GM19035 (cell line): ENCODE measurements at regions not wholly inside any gene's neighbourhood (a gene's known extent, or its start where the extent isn't known, plus 50 kb on each side); places are given as distances from the start of the nearest gene placed in this dataset.
A peak's percentile ranks its signal among the peaks of the same experiment; 100 is the strongest.
"Not testable (repeated sequence)": the region's sequence is repeated elsewhere in the genome, so short reads cannot be mapped to it uniquely, and the experiment has no call there.

ENCODE experiments used
- ATAC-seq: cut with Tn5 transposase; IDR thresholded peaks from one replicate; pipeline ENCODE4 v1.9.1; 2021; ENCODE audit not compliant: unreplicated experiment

DNA sequence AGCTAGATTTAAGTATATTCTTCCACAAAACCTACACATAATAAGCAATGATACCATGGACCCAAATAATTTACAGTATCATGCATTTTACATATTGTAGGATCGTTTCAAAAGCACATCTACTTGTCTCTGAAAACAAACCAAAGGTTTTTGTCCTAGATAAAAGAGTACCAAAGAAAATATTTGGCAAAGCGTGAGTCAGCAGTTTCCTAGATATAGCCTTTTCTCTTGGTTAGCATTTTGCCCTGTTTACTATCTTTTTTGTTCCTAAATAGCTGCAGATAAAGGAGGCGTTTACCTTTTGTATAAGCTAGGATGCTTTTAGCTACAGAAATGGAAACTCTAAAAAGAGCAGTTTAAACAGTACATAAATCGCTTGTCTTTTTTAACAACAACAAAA is 305.8 kb upstream of the GULP1 start:
- ATAC-seq, result no peak

- ATAC-seq, result no peak
These were observed 305.1 kb upstream of the GULP1 start for GRCh38 chr2:187986390-187987105.

GRCh38 chr2:187988348-187988747 is 303.3 kb upstream of the GULP1 start:
- peak; percentile 36 for ATAC-seq

GRCh38 chr2:187989925-187990623 is 301.6 kb upstream of the GULP1 start:
- peak; percentile 37 for ATAC-seq

- no peak for ATAC-seq
These were observed 300.3 kb upstream of the GULP1 start for GRCh38 chr2:187991389-187991788.

DNA sequence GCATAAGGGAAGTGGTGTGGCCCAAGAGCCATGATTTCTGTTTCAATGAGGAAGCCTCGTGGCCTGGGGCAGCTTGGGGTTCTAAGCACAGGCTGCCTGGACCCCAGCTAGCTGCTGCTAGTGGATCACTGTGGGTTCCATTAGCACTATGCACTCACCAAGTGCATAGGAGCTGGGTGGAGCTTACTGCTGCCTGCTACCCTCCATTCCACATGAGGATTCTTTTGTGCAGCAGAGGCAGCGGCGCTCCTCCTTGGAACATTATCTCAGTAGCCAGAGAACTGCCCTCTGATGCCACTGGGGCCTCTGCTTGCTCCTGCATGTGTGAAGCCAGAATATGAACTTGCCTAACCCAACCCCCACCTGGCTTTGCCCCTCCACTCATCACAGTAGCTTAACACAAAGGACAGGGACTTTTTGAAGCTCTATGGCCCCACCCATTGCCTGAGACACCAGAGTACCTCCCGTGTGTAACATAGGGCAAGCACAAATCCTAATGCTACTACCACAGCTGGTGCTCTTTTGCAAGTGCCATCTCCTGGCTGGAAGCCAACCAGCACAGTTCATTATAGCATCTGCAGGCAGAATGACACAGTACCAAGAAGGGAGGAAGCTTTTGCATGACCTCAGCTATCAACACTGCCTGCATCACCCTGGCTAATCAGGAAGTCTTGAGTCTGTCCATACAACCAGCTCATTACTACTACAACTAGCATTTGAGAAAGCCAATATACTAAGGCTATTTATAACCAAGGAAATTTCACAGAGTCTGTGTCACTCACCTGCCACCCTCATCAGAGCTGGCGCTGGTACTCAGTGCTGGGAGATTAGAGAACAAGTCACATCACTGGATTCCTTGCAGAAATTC is 297.0 kb upstream of the GULP1 start:
- no peak for ATAC-seq

- ATAC-seq, result no peak
These were observed 296.1 kb upstream of the GULP1 start for GRCh38 chr2:187995556-187995955.

GRCh38 chr2:187996630-187997029 is 295.0 kb upstream of the GULP1 start:
- no peak for ATAC-seq

GRCh38 chr2:188000189-188000588 is 291.5 kb upstream of the GULP1 start:
- no peak for ATAC-seq

GRCh38 chr2:188003800-188004199 is 287.9 kb upstream of the GULP1 start:
- no peak for ATAC-seq

GRCh38 chr2:188013767-188014166 is 277.9 kb upstream of the GULP1 start:
- no peak for ATAC-seq

DNA sequence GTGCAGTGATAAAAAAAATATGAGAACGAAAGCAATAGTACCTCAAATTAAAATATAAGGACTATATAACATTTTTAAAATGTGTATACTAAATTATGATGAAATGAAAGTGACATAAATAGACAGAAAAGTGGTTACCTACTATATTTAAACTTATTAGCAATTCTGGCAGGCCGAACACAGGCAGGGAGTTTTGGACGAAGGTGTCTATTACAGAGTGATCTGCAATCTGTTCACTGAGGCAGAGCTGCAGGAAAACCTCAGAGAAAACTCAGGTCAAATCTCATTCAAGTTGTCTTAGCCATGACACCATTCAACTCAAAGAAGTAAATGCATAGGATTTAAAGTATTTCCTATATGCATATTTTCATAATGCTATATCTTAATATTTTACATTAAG is 274.8 kb upstream of the GULP1 start:
- ATAC-seq, result no peak

DNA sequence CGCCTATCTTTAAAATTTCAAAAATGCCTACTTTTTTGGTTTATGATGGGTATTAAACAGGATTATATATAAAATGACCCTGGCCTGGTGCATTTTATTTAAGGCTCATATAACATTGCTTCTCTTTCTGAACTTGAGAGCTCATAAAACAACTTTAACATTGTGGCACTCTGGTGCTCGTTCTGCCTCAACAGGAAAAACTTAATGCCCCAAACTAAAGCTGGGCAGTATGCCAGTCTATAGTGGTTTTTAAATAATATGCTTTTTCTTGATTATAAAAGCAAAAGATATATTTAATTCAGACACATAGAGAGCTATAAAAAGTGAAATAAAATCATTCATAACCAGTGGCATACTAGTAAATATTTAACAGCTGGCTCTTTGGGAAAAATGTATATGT is 269.3 kb upstream of the GULP1 start:
- ATAC-seq, result no peak

- ATAC-seq, result no peak
These were observed 268.6 kb upstream of the GULP1 start for GRCh38 chr2:188023035-188023434.

GRCh38 chr2:188024811-188025210 is 266.9 kb upstream of the GULP1 start:
- ATAC-seq, result no peak

GRCh38 chr2:188028739-188029138 is 262.9 kb upstream of the GULP1 start:
- no peak for ATAC-seq

DNA sequence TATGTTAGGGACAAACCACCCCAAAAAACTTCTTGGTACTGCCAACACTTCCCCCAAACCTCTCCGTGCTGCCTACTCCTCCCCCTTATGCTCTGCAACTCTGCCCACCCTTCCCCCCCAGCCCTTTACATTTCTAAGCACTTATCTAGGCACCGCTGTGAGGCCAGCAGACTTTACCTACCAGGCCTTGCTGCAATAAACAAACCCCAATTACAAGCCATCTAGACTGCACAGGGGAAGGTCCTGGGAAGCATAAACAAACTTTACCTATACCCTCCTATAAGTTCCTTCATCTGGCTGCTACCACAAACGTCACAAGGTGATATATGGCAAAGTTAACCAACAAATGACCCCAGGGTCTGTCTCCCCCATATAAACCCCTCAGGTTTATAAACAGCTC is 259.4 kb upstream of the GULP1 start:
- ATAC-seq, result no peak

GRCh38 chr2:188032786-188033185 is 258.9 kb upstream of the GULP1 start:
- no peak for ATAC-seq

- not testable (repeated sequence) for ATAC-seq
These were observed 258.4 kb upstream of the GULP1 start for GRCh38 chr2:188033240-188033639.

GRCh38 chr2:188034102-188034501 is 257.6 kb upstream of the GULP1 start:
- not testable (repeated sequence) for ATAC-seq

DNA sequence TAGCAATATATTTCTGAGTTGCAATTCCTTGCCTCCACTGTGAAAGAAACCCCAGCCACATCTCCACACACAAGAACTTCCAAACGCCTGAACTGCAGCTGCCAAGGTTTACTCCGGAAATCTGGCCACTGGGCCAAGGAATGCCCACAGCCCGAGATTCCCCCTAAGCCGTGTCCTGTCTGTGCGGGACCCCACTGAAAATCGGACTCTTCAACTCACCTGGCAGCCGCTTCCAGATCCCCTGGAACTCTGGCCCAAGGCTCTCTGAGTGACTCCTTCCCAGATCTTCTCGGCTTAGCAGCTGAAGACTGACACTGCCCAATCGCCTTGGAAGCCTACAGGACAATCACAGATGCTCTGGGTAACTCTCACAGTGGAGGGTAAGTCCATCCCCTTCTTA is 256.3 kb upstream of the GULP1 start:
- not testable (repeated sequence) for ATAC-seq

DNA sequence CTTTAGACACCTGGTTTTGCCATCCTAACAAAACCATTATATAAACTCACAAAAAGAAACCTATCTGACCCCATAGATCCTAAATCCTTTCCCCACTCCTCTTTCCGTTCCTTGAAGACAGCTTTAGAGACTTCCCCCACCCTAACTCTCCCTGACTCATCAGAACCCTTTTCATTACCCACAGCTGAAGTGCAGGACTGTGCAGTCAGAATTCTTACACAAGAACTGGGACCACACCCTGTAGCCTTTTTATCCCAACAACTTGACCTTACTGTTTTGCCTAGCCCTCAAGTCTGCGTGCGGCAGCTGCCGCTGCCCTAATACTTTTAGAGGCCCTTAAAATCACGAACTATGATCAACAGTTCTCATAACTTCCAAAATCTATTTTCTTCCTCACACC is 254.9 kb upstream of the GULP1 start:
- ATAC-seq, result not testable (repeated sequence)
